ENCODE measurements at regions not wholly inside any gene's neighbourhood (a gene's known extent, or its start where the extent isn't known, plus 50 kb on each side); places are given as distances from the start of the nearest gene placed in this dataset.

DNA sequence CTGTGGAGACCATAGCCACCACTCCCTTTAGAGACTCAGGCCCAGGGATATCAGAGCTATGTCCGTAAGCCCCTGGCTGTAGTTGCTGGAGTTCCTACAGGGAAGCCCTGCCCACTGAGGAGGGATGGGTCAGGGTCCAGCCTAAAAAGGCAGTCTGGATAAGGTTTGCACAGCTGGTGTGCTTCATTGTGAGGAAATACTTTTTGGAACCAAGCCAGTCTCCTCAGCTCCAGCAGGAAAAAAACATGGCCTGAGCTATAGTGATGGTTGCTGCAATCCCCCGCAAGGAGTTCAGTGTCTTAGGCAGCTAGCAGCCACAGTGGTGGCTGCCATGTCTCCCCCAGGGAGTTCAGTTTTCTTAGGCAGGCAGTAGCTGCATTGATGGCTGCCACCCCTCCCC, 52.6 kb upstream of the CYP2C8 start:
- no peaks in the 10 kb centered on the region for H3K27me3 ChIP-seq (ENCODE audit: control insufficient read depth in 2 of 2, insufficient read depth in 2 of 2, low read length in 2 of 2)
- no peak overlapping the region for H3K9ac ChIP-seq (ENCODE audit: insufficient read depth, low read length, poor library complexity, severe bottlenecking)
- WGBS (ENCODE audit: insufficient coverage), result 10% methylated on average over 1 of the region's 2 CpGs
- no peaks in the 10 kb centered on the region for H4K20me1 ChIP-seq (ENCODE audit: insufficient read depth, low read length)
- no peak overlapping the region for H3K27ac Mint-ChIP-seq
- no peak overlapping the region for H3K27ac ChIP-seq (ENCODE audit: low read depth in 1 of 2, low read length in 2 of 2)
- H2AFZ ChIP-seq (ENCODE audit: insufficient read depth, low read depth, low read length, poor library complexity, severe bottlenecking), result no peak overlapping the region
- H3K27me3 Mint-ChIP-seq (ENCODE audit: low read depth in 3 of 3), result no peaks in the 10 kb centered on the region
- H3K9me3 Mint-ChIP-seq, result peaks cover 4 to 24% (median 11%) of the 10 kb centered on the region in 7 donors
- no peak overlapping the region for H3K4me3 Mint-ChIP-seq
- intact Hi-C loops (cut with micrococcal nuclease), result no loop called here
- no peaks in the 10 kb centered on the region for H3K36me3 Mint-ChIP-seq
- H3K79me2 ChIP-seq (ENCODE audit: insufficient read depth, low read length), result no peaks in the 10 kb centered on the region
- no peaks in the 10 kb centered on the region for H3K36me3 ChIP-seq (replicated peaks in 1 of 2; ENCODE audit: control insufficient read depth in 1 of 2, insufficient read depth in 2 of 2, low read length in 2 of 2)
- H3K4me3 ChIP-seq (replicated peaks in 1 of 3; ENCODE audit: low read depth in 2 of 3, low read length in 3 of 3), result no peak overlapping the region
- no peaks in the 10 kb centered on the region for H3K9me3 ChIP-seq (replicated peaks in 1 of 2; ENCODE audit: control insufficient read depth in 1 of 2, insufficient read depth in 1 of 2, low read length in 2 of 2)
- no peaks in the 10 kb centered on the region for H3K4me1 ChIP-seq (ENCODE audit: control insufficient read depth in 1 of 2, insufficient read depth in 2 of 2, low read length in 2 of 2)
- no peak for DNase-seq
- no peak overlapping the region for H3K4me2 ChIP-seq (replicated peaks; ENCODE audit: extremely low read depth, low read length, poor library complexity, severe bottlenecking)
- no peak for TF ChIP-seq CTCF (IDR thresholded peaks at IDR 0.05)
- peaks cover 7% of the 10 kb centered on the region for H3K4me1 Mint-ChIP-seq
